Right lung (tissue), 2 donors: ENCODE measurements at regions not wholly inside any gene's neighbourhood (a gene's known extent, or its start where the extent isn't known, plus 50 kb on each side); places are given as distances from the start of the nearest gene placed in this dataset.

Source experiments
- DNase-seq, 2 donors: peaks; one replicate each; pipeline ENCODE4 v3.0.0-alpha.2; 2013

GRCh38 chr18:61082976-61083630 lies 250.1 kb upstream of the CDH20 start:
- no peak for DNase-seq

- DNase-seq = no peak
These were observed 248.2 kb upstream of the CDH20 start for GRCh38 chr18:61085036-61085435.

GRCh38 chr18:61085761-61086160 lies 247.5 kb upstream of the CDH20 start:
- no peak for DNase-seq

- DNase-seq = no peak
These were observed 246.6 kb upstream of the CDH20 start for GRCh38 chr18:61086657-61087056.

GRCh38 chr18:61091379-61091778 lies 241.9 kb upstream of the CDH20 start:
- no peak for DNase-seq

GRCh38 chr18:61093965-61094364 lies 239.3 kb upstream of the CDH20 start:
- no peak for DNase-seq

- DNase-seq = no peak
These were observed 237.0 kb upstream of the CDH20 start for GRCh38 chr18:61096226-61096625.

GRCh38 chr18:61107113-61107512 lies 226.1 kb upstream of the CDH20 start:
- DNase-seq = no peak

GRCh38 chr18:61108706-61109105 lies 224.5 kb upstream of the CDH20 start:
- no peak for DNase-seq

GRCh38 chr18:61123309-61123708 lies 209.9 kb upstream of the CDH20 start:
- no peak for DNase-seq

GRCh38 chr18:61127714-61128467 lies 205.3 kb upstream of the CDH20 start:
- no peak for DNase-seq

GRCh38 chr18:61129001-61129400 lies 204.2 kb upstream of the CDH20 start:
- no peak for DNase-seq

- DNase-seq = no peak
These were observed 201.2 kb upstream of the CDH20 start for GRCh38 chr18:61132031-61132430.

- no peak for DNase-seq
These were observed 199.4 kb upstream of the CDH20 start for GRCh38 chr18:61133783-61134182.

GRCh38 chr18:61136711-61137251 lies 196.4 kb upstream of the CDH20 start:
- DNase-seq = no peak

GRCh38 chr18:61141691-61142090 lies 191.5 kb upstream of the CDH20 start:
- DNase-seq = peak in 1 of 2 donors; percentile 2

GRCh38 chr18:61148322-61148721 lies 184.9 kb upstream of the CDH20 start:
- no peak for DNase-seq

- DNase-seq = no peak
These were observed 183.4 kb upstream of the CDH20 start for GRCh38 chr18:61149786-61150185.

- DNase-seq = no peak
These were observed 179.7 kb upstream of the CDH20 start for GRCh38 chr18:61153571-61153970.

GRCh38 chr18:61154866-61155265 lies 178.4 kb upstream of the CDH20 start:
- no peak for DNase-seq

GRCh38 chr18:61155586-61155985 lies 177.6 kb upstream of the CDH20 start:
- DNase-seq = no peak

GRCh38 chr18:61157451-61157850 lies 175.8 kb upstream of the CDH20 start:
- DNase-seq = no peak

- no peak for DNase-seq
These were observed 174.0 kb upstream of the CDH20 start for GRCh38 chr18:61159246-61159645.
